HCT116 (cell line): ENCODE measurements at regions not wholly inside any gene's neighbourhood (a gene's known extent, or its start where the extent isn't known, plus 50 kb on each side); places are given as distances from the start of the nearest gene placed in this dataset.

ENCODE experiments used
- EZH2phosphoT487 ChIP-seq: fragments of 200-600 bp; IDR thresholded peaks from 2 replicates; pipeline ENCODE4 v1.6.1; 2018; ENCODE audit warnings: antibody characterized with exemption, borderline replicate concordance
- FOSL1 ChIP-seq: IDR thresholded peaks from 2 replicates; pipeline ENCODE4 v1.6.1; 2012; ENCODE audit warnings: low read depth
- JUND ChIP-seq: IDR thresholded peaks from 2 replicates; pipeline ENCODE4 v1.6.1; 2012
- POLR2A ChIP-seq: IDR thresholded peaks from 2 replicates; pipeline ENCODE4 v1.7.0; 2011; ENCODE audit warnings: borderline replicate concordance; ENCODE audit not compliant: insufficient read depth, insufficient read length; ENCODE audit errors: extremely low read depth
- POLR2AphosphoS5 ChIP-seq: IDR thresholded peaks from 2 replicates; pipeline ENCODE4 v1.6.1; 2011; ENCODE audit warnings: mild to moderate bottlenecking, low read depth, low read length, moderate library complexity
- TCF7L2 ChIP-seq: IDR thresholded peaks from 2 replicates; pipeline ENCODE4 v1.7.0; 2011; ENCODE audit warnings: borderline replicate concordance, inconsistent platforms; ENCODE audit not compliant: insufficient read depth, insufficient read length; ENCODE audit errors: extremely low read depth
- TF ChIP-seq, protein P1 (sequence below), 3 experiments: fragments of 200-600 bp in 1 of 3; sonication (generic) in 1 of 3; IDR thresholded peaks in 2 of 3; conservative IDR thresholded peaks in 1 of 3; 2 replicates each; pipeline ENCODE4 v1.5.1; 2012 to 2017; ENCODE audit warnings: low read depth in 2 of 3, low read length in 2 of 3, antibody characterized with exemption in 1 of 3, borderline replicate concordance in 1 of 3, control low read depth in 1 of 3, mild to moderate bottlenecking in 1 of 3, mixed read lengths in 1 of 3, mixed run types in 1 of 3, moderate library complexity in 1 of 3; ENCODE audit not compliant: insufficient read depth in 1 of 3

DNA sequence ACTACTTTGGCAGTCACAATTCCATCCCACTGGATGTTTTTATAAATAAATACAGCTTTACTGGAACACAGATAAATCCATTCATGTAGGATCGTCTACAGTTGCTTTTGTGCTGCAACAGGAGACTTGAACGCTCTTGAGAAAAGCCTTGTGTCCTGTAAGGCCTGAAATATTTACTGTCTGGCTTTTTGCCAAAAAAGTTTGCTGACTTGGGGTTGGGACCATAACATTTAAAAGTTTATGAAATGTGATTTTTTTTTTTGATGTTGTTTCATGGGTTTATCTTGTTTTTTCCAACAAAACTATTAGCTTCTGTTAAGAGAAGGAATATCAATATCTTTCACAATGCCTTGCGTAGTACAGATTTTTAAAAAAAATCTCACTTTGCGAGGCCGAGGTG is 71.1 kb upstream of the MINDY3 start:
- TF ChIP-seq JUND (no peak), POLR2AphosphoS5 (no peak), FOSL1 (no peak), POLR2A (no peak), EZH2phosphoT487 (no peak), TCF7L2 (no peak)
- TF ChIP-seq, protein P1, sequence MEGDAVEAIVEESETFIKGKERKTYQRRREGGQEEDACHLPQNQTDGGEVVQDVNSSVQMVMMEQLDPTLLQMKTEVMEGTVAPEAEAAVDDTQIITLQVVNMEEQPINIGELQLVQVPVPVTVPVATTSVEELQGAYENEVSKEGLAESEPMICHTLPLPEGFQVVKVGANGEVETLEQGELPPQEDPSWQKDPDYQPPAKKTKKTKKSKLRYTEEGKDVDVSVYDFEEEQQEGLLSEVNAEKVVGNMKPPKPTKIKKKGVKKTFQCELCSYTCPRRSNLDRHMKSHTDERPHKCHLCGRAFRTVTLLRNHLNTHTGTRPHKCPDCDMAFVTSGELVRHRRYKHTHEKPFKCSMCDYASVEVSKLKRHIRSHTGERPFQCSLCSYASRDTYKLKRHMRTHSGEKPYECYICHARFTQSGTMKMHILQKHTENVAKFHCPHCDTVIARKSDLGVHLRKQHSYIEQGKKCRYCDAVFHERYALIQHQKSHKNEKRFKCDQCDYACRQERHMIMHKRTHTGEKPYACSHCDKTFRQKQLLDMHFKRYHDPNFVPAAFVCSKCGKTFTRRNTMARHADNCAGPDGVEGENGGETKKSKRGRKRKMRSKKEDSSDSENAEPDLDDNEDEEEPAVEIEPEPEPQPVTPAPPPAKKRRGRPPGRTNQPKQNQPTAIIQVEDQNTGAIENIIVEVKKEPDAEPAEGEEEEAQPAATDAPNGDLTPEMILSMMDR (IDR thresholded peaks at IDR 0.05 in 2 of 3, conservative IDR thresholded peaks at IDR 0.05 in 1 of 3; ENCODE audit: borderline replicate concordance in 1 of 3, insufficient read depth in 1 of 3, low read depth in 2 of 3, low read length in 2 of 3) = no peak
